Loucy (cell line): ENCODE measurements at regions not wholly inside any gene's neighbourhood (a gene's known extent, or its start where the extent isn't known, plus 50 kb on each side); places are given as distances from the start of the nearest gene placed in this dataset.

Experiments
- CTCF ChIP-seq: fragments of 200-600 bp; sonication (generic); conservative IDR thresholded peaks from 2 replicates; pipeline ENCODE4 v1.5.1; 2014; ENCODE audit warnings: mild to moderate bottlenecking, antibody characterized with exemption, low read length
- EZH2phosphoT487 ChIP-seq: fragments of 200-600 bp; IDR thresholded peaks from 2 replicates; pipeline ENCODE4 v1.6.1; 2018; ENCODE audit warnings: antibody characterized with exemption, mild to moderate bottlenecking, moderate library complexity, borderline replicate concordance

DNA sequence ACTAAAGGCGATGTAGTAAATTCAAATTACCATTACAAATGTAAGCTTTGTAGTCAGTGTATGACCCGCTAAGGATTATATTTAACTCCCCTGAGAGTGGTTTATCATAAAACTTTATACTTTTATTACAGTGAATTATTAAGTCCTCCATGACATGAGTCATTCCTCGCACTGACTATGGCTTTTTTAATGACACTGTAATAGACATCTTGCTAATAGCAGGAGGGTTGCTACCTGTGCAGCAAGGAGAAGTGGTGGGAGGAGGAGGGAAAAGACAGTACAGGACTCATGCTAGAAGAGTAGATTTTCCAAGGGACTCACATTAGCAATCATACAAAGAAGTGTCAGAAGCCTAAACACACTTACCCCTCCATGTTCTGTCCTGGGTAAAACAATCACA, 556.1 kb downstream of the BCL11A start:
- TF ChIP-seq CTCF: no peak
- no peak for TF ChIP-seq EZH2phosphoT487
